ENCODE measurements at regions not wholly inside any gene's neighbourhood (a gene's known extent, or its start where the extent isn't known, plus 50 kb on each side); places are given as distances from the start of the nearest gene placed in this dataset.

- no peak for DNase-seq (ENCODE audit: low read depth in 2 of 3, low spot score in 2 of 3)
These were observed 130.0 kb downstream of the KATNIP start for GRCh38 chr16:27679899-27680298.

GRCh38 chr16:27681681-27682080 lies 131.7 kb downstream of the KATNIP start:
- DNase-seq (ENCODE audit: low read depth in 2 of 3, low spot score in 2 of 3) = no peak

- DNase-seq (ENCODE audit: low read depth in 2 of 3, low spot score in 2 of 3) = no peak
These were observed 134.1 kb downstream of the KATNIP start for GRCh38 chr16:27684047-27684446.

- no peak for DNase-seq (ENCODE audit: low read depth in 2 of 3, low spot score in 2 of 3)
These were observed 135.9 kb downstream of the KATNIP start for GRCh38 chr16:27685807-27686206.

- no peak for DNase-seq (ENCODE audit: low read depth in 2 of 3, low spot score in 2 of 3)
These were observed 137.0 kb downstream of the KATNIP start for GRCh38 chr16:27686926-27687325.

- DNase-seq (ENCODE audit: low read depth in 2 of 3, low spot score in 2 of 3) = no peak
These were observed 137.7 kb downstream of the KATNIP start for GRCh38 chr16:27687605-27688004.

GRCh38 chr16:27689711-27690110 lies 139.8 kb downstream of the KATNIP start:
- DNase-seq (ENCODE audit: low read depth in 2 of 3, low spot score in 2 of 3) = no peak

GRCh38 chr16:27690608-27691007 lies 140.7 kb downstream of the KATNIP start:
- peak in 2 of 3 donors; percentile 30 to 48 for DNase-seq (ENCODE audit: low read depth in 2 of 3, low spot score in 2 of 3)

- DNase-seq (ENCODE audit: low read depth in 2 of 3, low spot score in 2 of 3) = no peak
These were observed 141.8 kb downstream of the KATNIP start for GRCh38 chr16:27691721-27692120.

GRCh38 chr16:27692576-27692975 lies 142.6 kb downstream of the KATNIP start:
- no peak for DNase-seq (ENCODE audit: low read depth in 2 of 3, low spot score in 2 of 3)

GRCh38 chr16:27695161-27695560 lies 145.2 kb downstream of the KATNIP start:
- DNase-seq (ENCODE audit: low read depth in 2 of 3, low spot score in 2 of 3) = no peak

GRCh38 chr16:27698266-27698665 lies 148.3 kb downstream of the KATNIP start:
- no peak for DNase-seq (ENCODE audit: low read depth in 2 of 3, low spot score in 2 of 3)

- DNase-seq (ENCODE audit: low read depth in 2 of 3, low spot score in 2 of 3) = no peak
These were observed 148.8 kb downstream of the KATNIP start for GRCh38 chr16:27698746-27699145.

- no peak for DNase-seq (ENCODE audit: low read depth in 2 of 3, low spot score in 2 of 3)
These were observed 149.6 kb downstream of the KATNIP start for GRCh38 chr16:27699540-27699939.

GRCh38 chr16:27700304-27700995 lies 150.5 kb downstream of the KATNIP start:
- no peak for DNase-seq (ENCODE audit: low read depth in 2 of 3, low spot score in 2 of 3)

GRCh38 chr16:27701381-27701780 lies 151.4 kb downstream of the KATNIP start:
- DNase-seq (ENCODE audit: low read depth in 2 of 3, low spot score in 2 of 3) = no peak

GRCh38 chr16:27703121-27703520 lies 153.2 kb downstream of the KATNIP start:
- no peak for DNase-seq (ENCODE audit: low read depth in 2 of 3, low spot score in 2 of 3)

- no peak for DNase-seq (ENCODE audit: low read depth in 2 of 3, low spot score in 2 of 3)
These were observed 153.6 kb downstream of the KATNIP start for GRCh38 chr16:27703545-27703944.

- DNase-seq (ENCODE audit: low read depth in 2 of 3, low spot score in 2 of 3) = no peak
These were observed 154.3 kb downstream of the KATNIP start for GRCh38 chr16:27704252-27704651.

GRCh38 chr16:27706156-27706865 lies 156.4 kb downstream of the KATNIP start:
- DNase-seq (ENCODE audit: low read depth in 2 of 3, low spot score in 2 of 3) = no peak

- DNase-seq (ENCODE audit: low read depth in 2 of 3, low spot score in 2 of 3) = no peak
These were observed 157.1 kb downstream of the KATNIP start for GRCh38 chr16:27706866-27707685.

- DNase-seq (ENCODE audit: low read depth in 2 of 3, low spot score in 2 of 3) = no peak
These were observed 158.7 kb downstream of the KATNIP start for GRCh38 chr16:27708651-27709050.
